SK-N-MC (cell line): ENCODE measurements at regions not wholly inside any gene's neighbourhood (a gene's known extent, or its start where the extent isn't known, plus 50 kb on each side); places are given as distances from the start of the nearest gene placed in this dataset.

Experiments used
- DNase-seq: peaks from one replicate; pipeline ENCODE4 v3.0.0-alpha.2; 2011; ENCODE audit warnings: low read depth, low spot score
- H3K27ac ChIP-seq: fragments of 200-600 bp; sonication (generic); 2 replicates; pipeline ENCODE4 v1.5.1; 2016; ENCODE audit warnings: mixed run types
- H3K36me3 ChIP-seq: fragments of 200-600 bp; sonication (generic); 2 replicates; pipeline ENCODE4 v1.6.1; 2017; ENCODE audit warnings: antibody characterized with exemption, low read length, mixed read lengths; ENCODE audit not compliant: insufficient read depth
- H3K4me3 ChIP-seq: fragments of 200-600 bp; sonication (generic); 2 replicates; pipeline ENCODE4 v1.5.1; 2016
- H3K9ac ChIP-seq: fragments of 200-600 bp; sonication (generic); 2 replicates; pipeline ENCODE4 v1.8.0; 2017; ENCODE audit warnings: mixed run types, mixed read lengths; ENCODE audit not compliant: insufficient read length
- H3K9me3 ChIP-seq: fragments of 200-600 bp; sonication (generic); 2 replicates; pipeline ENCODE4 v1.6.1; 2017; ENCODE audit warnings: low read depth, mild to moderate bottlenecking, antibody characterized with exemption, low read length, moderate library complexity, mixed read lengths
- EZH2 ChIP-seq: fragments of 200-600 bp; sonication (generic); IDR thresholded peaks from one replicate; pipeline ENCODE4 v1.6.1; 2017; ENCODE audit warnings: antibody characterized with exemption
- FOXP2 ChIP-seq: optimal IDR thresholded peaks from 2 replicates; pipeline ENCODE3; 2011; ENCODE audit warnings: mild to moderate bottlenecking, moderate library complexity; ENCODE audit not compliant: insufficient read depth; ENCODE audit errors: extremely low read length, control extremely low read depth
- POLR2AphosphoS5 ChIP-seq: IDR thresholded peaks from 2 replicates; pipeline ENCODE4 v1.6.1; 2012; ENCODE audit warnings: mild to moderate bottlenecking, low read depth, low read length, borderline replicate concordance

- no peak overlapping the region for H3K9ac ChIP-seq
Measured at GRCh38 chr2:15811367-15811766, 129.0 kb upstream of the MYCN start.

DNA sequence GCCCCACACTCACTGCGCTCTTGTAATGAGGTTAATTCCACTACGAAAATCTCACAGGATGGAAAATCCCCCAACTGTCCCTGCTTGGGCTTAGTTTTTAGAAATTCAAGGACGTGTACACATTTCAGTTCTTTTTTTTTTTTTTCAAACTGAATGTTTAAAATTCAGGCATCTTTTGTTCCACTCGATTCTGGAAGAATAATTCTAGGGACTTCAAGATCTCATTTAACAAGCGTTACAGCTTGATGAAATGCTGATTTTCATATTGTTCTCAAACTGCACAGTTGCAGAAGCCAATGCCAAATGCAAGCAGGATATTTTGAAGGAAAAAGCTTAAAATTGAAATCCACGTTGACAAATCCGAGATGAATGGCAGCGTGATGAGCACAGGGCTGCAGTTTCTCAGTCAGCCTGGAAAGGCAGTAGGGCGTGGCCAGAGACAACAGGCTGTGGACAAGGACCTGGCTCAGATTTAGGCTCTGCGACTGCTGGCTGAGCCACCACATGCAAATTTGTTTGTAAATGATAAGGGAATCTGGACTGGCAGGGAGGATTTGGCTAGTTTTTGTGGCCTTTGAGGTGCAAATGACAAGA lies 128.1 kb upstream of the MYCN start:
- Histone ChIP-seq H3K4me3 (no peak overlapping the region), H3K9ac (no peak overlapping the region), H3K27ac (no peak overlapping the region), H3K9me3 (no peaks in the 10 kb centered on the region), H3K36me3 (no peaks in the 10 kb centered on the region)
- no peak for TF ChIP-seq FOXP2
- TF ChIP-seq POLR2AphosphoS5: no peak
- no peak for TF ChIP-seq EZH2
- no peak for DNase-seq

More at GRCh38 chr2:15811367-15811766, 129.0 kb upstream of the MYCN start:
- DNase-seq: no peak
- Histone ChIP-seq H3K27ac (no peak overlapping the region), H3K36me3 (no peaks in the 10 kb centered on the region), H3K4me3 (no peak overlapping the region), H3K9me3 (no peaks in the 10 kb centered on the region)
- TF ChIP-seq EZH2 (no peak), POLR2AphosphoS5 (no peak), FOXP2 (no peak)

DNA sequence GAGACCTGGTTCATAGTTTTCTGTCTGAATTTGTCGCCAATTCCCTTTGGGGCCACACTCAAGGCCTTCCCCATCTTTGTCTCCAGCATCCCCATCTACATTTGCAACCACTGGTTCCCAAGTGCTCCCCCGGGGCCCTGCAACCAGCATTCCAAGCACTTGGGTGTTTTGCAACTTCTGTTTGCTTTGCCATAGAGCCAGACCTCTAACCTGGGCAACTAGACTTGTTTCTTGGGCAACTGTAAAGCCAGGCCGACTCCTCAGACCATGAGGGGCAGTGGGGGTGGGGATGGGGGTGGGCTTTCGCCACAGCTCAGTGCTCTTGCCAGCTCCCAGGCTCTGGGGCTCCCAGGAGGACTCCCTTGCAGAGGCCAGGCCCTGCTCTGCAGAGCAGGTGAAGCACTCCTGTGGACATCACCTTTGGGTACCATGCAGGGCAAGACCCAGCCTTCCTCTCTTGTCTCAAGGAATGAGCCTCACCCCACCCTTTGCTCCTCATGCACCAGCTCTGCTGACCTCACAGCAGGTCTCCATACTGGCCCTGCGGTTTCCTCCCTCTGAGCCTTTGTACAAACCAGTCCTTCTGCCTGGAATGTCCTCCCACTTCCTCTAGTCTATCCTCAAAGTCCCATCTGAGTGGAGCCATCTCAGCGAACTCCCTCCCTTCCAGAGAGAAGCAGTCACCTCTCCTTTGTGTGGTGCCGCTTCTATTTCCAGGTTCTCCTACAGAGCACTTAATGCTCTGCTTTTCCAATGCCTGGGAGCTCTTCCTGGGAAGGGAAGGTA lies 126.7 kb upstream of the MYCN start:
- DNase-seq: no peak
- no peak overlapping the region for H3K4me3 ChIP-seq
- no peak overlapping the region for H3K27ac ChIP-seq
- no peaks in the 10 kb centered on the region for H3K9me3 ChIP-seq
- no peaks in the 10 kb centered on the region for H3K36me3 ChIP-seq
- no peak for TF ChIP-seq EZH2
- no peak for TF ChIP-seq POLR2AphosphoS5
- TF ChIP-seq FOXP2: no peak
- H3K9ac ChIP-seq: no peak overlapping the region

DNA sequence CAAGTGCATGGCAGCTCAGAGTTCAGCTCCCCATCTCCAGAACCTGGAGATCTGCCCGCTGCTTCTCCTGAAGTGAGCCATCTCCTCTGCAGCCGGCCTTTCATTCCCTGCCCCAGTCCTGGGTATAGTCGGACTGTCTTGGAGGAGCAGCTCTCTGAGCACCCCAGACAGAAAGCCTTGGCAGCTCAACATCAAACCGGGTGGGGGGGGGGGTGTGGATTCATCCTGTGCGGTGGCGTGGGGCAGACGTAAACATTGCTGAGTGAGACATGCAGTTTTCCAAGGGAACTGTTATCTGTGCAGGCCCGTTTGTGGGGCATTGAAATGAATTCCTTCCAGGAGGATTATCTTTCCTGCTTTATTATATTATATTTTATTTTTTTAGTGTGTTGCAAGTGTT lies 125.9 kb upstream of the MYCN start:
- no peak overlapping the region for H3K27ac ChIP-seq
- DNase-seq: no peak
- H3K36me3 ChIP-seq: no peaks in the 10 kb centered on the region
- H3K9ac ChIP-seq: no peak overlapping the region
- H3K9me3 ChIP-seq: no peaks in the 10 kb centered on the region
- TF ChIP-seq EZH2 (no peak), POLR2AphosphoS5 (no peak), FOXP2 (no peak)
- H3K4me3 ChIP-seq: no peak overlapping the region

DNA sequence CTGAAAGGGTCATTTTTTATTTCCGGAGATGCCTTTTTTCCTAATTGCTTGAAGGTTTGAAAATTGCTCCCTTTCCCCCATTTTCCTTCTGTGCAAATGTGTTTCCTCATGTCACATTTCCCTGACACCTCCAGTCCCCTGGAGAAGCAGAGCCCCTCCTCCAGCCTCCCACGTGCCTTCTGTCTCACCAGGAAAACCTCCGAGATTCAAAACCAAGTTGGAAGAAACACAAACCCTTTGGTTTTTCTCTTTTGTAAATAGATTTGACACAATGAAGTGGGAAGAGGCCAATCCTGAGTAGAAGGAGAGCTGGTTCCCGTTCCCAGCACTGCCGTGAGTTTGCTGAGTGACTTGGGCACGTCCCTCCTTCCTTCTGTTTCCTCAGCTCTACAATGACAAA lies 125.4 kb upstream of the MYCN start:
- H3K9me3 ChIP-seq: no peaks in the 10 kb centered on the region
- TF ChIP-seq FOXP2 (no peak), POLR2AphosphoS5 (no peak), EZH2 (no peak)
- DNase-seq: no peak

DNA sequence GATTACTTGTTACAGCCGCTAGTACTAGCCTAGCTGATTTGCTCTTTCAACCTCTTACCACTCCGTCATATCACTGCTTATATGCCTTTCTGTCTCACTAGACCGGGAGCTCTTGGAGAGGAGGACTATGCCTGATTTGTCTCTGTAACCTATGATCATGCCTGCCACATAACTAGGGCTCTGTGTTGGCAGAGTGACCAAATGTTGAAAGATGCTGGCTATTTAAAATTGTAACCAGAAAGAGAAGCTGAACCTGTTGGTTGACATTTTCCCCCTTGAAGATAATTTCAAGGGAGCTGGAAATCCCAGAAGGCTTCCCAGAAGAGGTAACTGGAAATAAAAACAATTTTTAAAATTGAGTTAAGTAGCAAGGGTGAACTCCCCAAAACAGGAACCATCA lies 124.1 kb upstream of the MYCN start:
- H3K36me3 ChIP-seq: no peaks in the 10 kb centered on the region
- TF ChIP-seq FOXP2 (no peak), EZH2 (no peak), POLR2AphosphoS5 (no peak)
- no peak overlapping the region for H3K9ac ChIP-seq
- no peak overlapping the region for H3K27ac ChIP-seq
- no peak for DNase-seq
- no peak overlapping the region for H3K4me3 ChIP-seq
- H3K9me3 ChIP-seq: no peaks in the 10 kb centered on the region

More for the DNA sequence above, 125.4 kb upstream of the MYCN start:
- H3K4me3 ChIP-seq: no peak overlapping the region
- H3K36me3 ChIP-seq: no peaks in the 10 kb centered on the region
- no peak overlapping the region for H3K27ac ChIP-seq
- H3K9ac ChIP-seq: no peak overlapping the region

GRCh38 chr2:15816674-15817406 lies 123.5 kb upstream of the MYCN start:
- no peak for DNase-seq
- TF ChIP-seq EZH2: no peak
- no peak for TF ChIP-seq POLR2AphosphoS5
- TF ChIP-seq FOXP2: no peak
- no peaks in the 10 kb centered on the region for H3K9me3 ChIP-seq
- no peaks in the 10 kb centered on the region for H3K36me3 ChIP-seq
- H3K4me3 ChIP-seq: no peak overlapping the region
- no peak overlapping the region for H3K27ac ChIP-seq
- H3K9ac ChIP-seq: no peak overlapping the region

GRCh38 chr2:15817748-15818147 lies 122.6 kb upstream of the MYCN start:
- DNase-seq: no peak
- TF ChIP-seq POLR2AphosphoS5: no peak
- no peak for TF ChIP-seq FOXP2
- Histone ChIP-seq H3K9ac (no peak overlapping the region), H3K4me3 (no peak overlapping the region), H3K9me3 (no peaks in the 10 kb centered on the region), H3K36me3 (no peaks in the 10 kb centered on the region), H3K27ac (no peak overlapping the region)
